Activated naive CD8-positive, alpha-beta T cell treated with anti-CD3 and anti-CD28 coated beads, Interleukin-2, amount 10 ng/mL, durations not matched to agents 7 days and 5 days (primary cell): ENCODE measurements at regions not wholly inside any gene's neighbourhood (a gene's known extent, or its start where the extent isn't known, plus 50 kb on each side); places are given as distances from the start of the nearest gene placed in this dataset.
"Not testable (repeated sequence)": the region's sequence is repeated elsewhere in the genome, so short reads cannot be mapped to it uniquely, and the experiment has no call there.

ENCODE experiments used
- ATAC-seq: fragments of 150-1000 bp; cut with Tn5 transposase; one replicate; pipeline ENCODE4 v1.10.0; 2021; ENCODE audit warnings: low read depth, moderate library complexity
- POLR2A ChIA-PET: fragments of 350-600 bp; sonication (Branson Sonifier 250); formaldehyde crosslinking; loops from one replicate; lab custom pipeline; 2021; ENCODE audit warnings: antibody characterized with exemption; lab: Charles Lee
- DNase-seq: peaks from one replicate; pipeline ENCODE4 v3.0.0; 2021
- H3K27ac Mint-ChIP-seq: one replicate; pipeline ENCODE4 v1.8.0; 2022; ENCODE audit warnings: mild to moderate bottlenecking, mixed read lengths
- H3K27me3 Mint-ChIP-seq: one replicate; pipeline ENCODE4 v1.8.0; 2022; ENCODE audit warnings: mild to moderate bottlenecking, moderate library complexity, mixed read lengths
- H3K36me3 Mint-ChIP-seq: one replicate; pipeline ENCODE4 v1.8.0; 2021; ENCODE audit warnings: mild to moderate bottlenecking, mixed read lengths
- H3K4me1 Mint-ChIP-seq: one replicate; pipeline ENCODE4 v1.8.0; 2021; ENCODE audit warnings: mixed read lengths
- H3K4me3 Mint-ChIP-seq: one replicate; pipeline ENCODE4 v1.8.0; 2022; ENCODE audit warnings: mild to moderate bottlenecking, moderate library complexity, mixed read lengths
- H3K9me3 Mint-ChIP-seq: one replicate; pipeline ENCODE4 v1.8.0; 2021; ENCODE audit warnings: mixed read lengths

- peaks cover 3% of the 10 kb centered on the region for H3K9me3 Mint-ChIP-seq
- no peaks in the 10 kb centered on the region for H3K27me3 Mint-ChIP-seq
- POLR2A ChIA-PET: no interaction called here
- no peak overlapping the region for H3K27ac Mint-ChIP-seq
- DNase-seq (no peak), ATAC-seq (no peak)
- no peaks in the 10 kb centered on the region for H3K36me3 Mint-ChIP-seq
- H3K4me3 Mint-ChIP-seq: no peak overlapping the region
- no peaks in the 10 kb centered on the region for H3K4me1 Mint-ChIP-seq
Observed at GRCh38 chr1:238916828-238917227, 469.5 kb upstream of the CHRM3 start.

- Mint-ChIP-seq H3K9me3 (peaks cover 6% of the 10 kb centered on the region), H3K27me3 (no peaks in the 10 kb centered on the region), H3K4me3 (no peak overlapping the region), H3K36me3 (no peaks in the 10 kb centered on the region), H3K4me1 (no peaks in the 10 kb centered on the region), H3K27ac (no peak overlapping the region)
- DNase-seq: no peak
- POLR2A ChIA-PET: no interaction called here
- ATAC-seq: no peak
Observed at GRCh38 chr1:238914346-238914745, 472.0 kb upstream of the CHRM3 start.

- ATAC-seq: no peak
- Mint-ChIP-seq H3K4me3 (no peak overlapping the region), H3K27me3 (no peaks in the 10 kb centered on the region), H3K27ac (no peak overlapping the region), H3K9me3 (peaks cover 6% of the 10 kb centered on the region), H3K4me1 (no peaks in the 10 kb centered on the region), H3K36me3 (no peaks in the 10 kb centered on the region)
- no peak for DNase-seq
- POLR2A ChIA-PET: no interaction called here
Observed at GRCh38 chr1:238913210-238913609, 473.2 kb upstream of the CHRM3 start.

DNA sequence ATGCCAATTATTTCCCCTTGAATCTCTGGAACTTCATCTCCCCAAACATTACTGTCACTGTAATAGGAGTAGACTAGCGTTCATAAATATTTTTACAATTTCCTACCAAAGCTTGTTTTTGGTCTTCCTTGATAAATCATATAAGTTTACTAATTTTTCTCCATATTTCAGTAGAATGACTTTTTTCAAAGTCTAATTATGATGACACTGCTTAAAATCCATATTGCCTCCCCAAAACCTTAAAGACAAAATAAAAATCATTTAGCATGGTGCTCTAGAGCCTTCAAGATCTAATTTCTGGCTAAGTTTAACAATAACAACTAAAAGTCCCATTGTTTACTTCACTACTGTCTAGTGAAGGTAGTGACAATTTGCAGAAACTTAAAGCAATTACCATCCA, 474.2 kb upstream of the CHRM3 start:
- Mint-ChIP-seq H3K9me3 (peaks cover 6% of the 10 kb centered on the region), H3K4me1 (no peaks in the 10 kb centered on the region), H3K4me3 (no peak overlapping the region), H3K36me3 (no peaks in the 10 kb centered on the region), H3K27ac (no peak overlapping the region), H3K27me3 (no peaks in the 10 kb centered on the region)
- POLR2A ChIA-PET: no interaction called here
- no peak for DNase-seq
- no peak for ATAC-seq

DNA sequence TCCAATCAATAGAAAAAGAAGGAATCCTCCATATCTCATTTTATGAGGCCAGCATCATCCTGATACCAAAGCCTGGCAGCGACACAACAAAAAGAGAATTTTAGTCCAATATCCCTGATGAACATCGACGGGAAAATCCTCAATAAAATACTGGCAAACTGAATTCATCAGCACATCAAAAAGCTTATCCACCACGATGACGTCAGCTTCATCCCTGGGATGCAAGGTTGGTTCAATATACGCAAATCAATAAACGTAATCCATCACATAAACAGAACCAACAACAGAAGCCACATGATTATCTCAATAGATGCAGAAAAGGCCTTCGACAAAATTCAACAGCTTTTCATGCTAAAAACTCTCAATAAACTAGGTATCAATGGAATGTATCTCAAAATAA, 483.6 kb upstream of the CHRM3 start:
- H3K36me3 Mint-ChIP-seq, H3K4me1 Mint-ChIP-seq, H3K27me3 Mint-ChIP-seq, ATAC-seq, DNase-seq, POLR2A ChIA-PET, H3K4me3 Mint-ChIP-seq, H3K27ac Mint-ChIP-seq: not testable (repeated sequence)
- H3K9me3 Mint-ChIP-seq: peaks cover 15% of the 10 kb centered on the region

DNA sequence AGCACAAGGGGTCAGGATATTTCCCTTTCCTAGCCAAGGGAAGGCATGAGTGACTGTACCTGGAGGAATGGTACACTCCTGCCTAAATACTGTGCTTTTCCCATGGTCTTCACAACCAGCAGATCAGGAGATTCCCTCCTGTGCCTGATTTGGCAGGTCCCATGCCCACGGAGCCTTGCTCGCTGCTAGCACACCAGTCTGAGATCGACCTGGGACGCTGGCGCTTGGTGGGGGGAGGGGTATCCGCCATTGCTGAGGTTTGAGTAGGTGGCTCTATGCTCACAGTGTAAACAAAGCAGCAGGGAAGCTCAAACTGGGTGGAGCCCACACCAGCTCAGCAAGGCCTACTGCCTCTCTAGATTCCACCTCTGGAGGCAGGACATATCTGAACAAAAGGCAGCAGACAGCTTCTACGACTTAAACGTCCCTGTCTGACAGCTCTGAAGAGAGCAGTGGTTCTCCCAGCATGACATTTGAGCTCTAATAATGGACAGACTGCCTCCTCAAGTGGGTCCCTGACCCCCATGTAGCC, 486.0 kb upstream of the CHRM3 start:
- no peak overlapping the region for H3K27ac Mint-ChIP-seq
- ATAC-seq (no peak), DNase-seq (no peak)
- H3K4me3 Mint-ChIP-seq: no peak overlapping the region
- H3K36me3 Mint-ChIP-seq: no peaks in the 10 kb centered on the region
- POLR2A ChIA-PET: no interaction called here
- peaks cover 3% of the 10 kb centered on the region for H3K4me1 Mint-ChIP-seq
- peaks cover 13% of the 10 kb centered on the region for H3K9me3 Mint-ChIP-seq
- H3K27me3 Mint-ChIP-seq: no peaks in the 10 kb centered on the region

DNA sequence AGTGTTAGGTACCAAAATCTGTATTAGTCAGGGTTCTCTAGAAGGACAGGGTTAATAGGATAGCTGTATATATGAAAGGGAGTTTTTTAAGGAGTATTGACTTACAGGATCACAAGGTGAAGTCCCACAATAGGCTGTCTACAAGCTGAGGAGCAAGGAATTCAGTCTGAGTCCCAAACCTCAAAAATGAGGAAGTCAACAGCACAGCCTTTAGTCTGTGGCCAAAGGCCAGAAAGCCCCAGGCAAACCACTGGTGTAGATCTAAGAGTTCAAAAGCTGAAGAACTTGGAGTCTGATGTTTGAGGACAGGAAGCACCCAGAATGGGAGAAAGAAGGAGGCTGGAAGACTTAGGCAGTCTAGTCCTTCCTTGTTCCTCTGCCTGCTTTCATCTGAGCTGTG, 487.5 kb upstream of the CHRM3 start:
- Mint-ChIP-seq H3K4me3 (no peak overlapping the region), H3K9me3 (peaks cover 13% of the 10 kb centered on the region), H3K27ac (no peak overlapping the region), H3K27me3 (no peaks in the 10 kb centered on the region), H3K4me1 (peaks cover 3% of the 10 kb centered on the region), H3K36me3 (no peaks in the 10 kb centered on the region)
- no peak for DNase-seq
- no peak for ATAC-seq
- POLR2A ChIA-PET: no interaction called here

DNA sequence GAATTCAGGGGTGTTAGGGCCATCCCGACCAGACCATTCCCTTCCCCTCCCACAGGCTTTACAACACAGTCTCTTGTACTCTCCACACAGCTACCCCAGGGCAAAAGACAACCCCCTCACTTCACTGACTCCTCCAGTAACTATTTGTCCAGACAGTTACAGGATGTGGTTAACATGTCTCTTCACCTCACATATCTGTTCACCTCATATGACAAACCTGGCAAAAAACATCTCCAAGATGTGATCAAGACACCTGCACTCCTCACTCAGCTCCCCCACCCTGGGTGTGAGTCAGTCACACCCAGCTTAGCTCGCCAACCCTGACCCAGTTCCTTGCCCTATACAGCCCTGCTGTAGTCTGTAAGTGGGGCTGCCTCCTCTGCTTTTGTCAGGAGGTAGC, 490.5 kb upstream of the CHRM3 start:
- POLR2A ChIA-PET: no interaction called here
- Mint-ChIP-seq H3K4me3 (no peak overlapping the region), H3K9me3 (peaks cover 6% of the 10 kb centered on the region), H3K4me1 (peaks cover 3% of the 10 kb centered on the region), H3K27ac (no peak overlapping the region), H3K27me3 (no peaks in the 10 kb centered on the region), H3K36me3 (no peaks in the 10 kb centered on the region)
- no peak for ATAC-seq
- DNase-seq: no peak

DNA sequence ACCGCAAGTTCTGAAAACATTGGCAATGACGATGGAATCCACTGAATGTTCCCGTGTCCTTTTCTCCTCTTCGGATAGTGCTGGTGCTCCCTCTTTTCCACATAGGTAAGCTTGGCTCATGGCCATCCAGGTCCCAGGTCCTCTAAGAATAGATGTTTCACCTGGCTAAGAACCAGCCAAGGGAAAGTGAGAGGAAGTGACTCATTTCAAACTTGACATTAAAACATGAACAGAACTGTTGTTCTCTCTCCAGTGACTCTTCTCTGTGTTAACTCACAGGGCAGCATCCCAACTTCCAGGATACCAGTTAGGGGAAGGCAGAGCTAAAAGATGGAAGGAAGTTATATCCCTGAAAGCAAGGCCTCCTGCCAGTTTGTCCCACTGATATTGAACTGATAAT, 493.8 kb upstream of the CHRM3 start:
- no peaks in the 10 kb centered on the region for H3K9me3 Mint-ChIP-seq
- H3K27me3 Mint-ChIP-seq: no peaks in the 10 kb centered on the region
- H3K4me3 Mint-ChIP-seq: no peak overlapping the region
- DNase-seq (no peak), ATAC-seq (no peak)
- POLR2A ChIA-PET: no interaction called here
- H3K36me3 Mint-ChIP-seq: no peaks in the 10 kb centered on the region
- H3K4me1 Mint-ChIP-seq: peaks cover 3% of the 10 kb centered on the region
- H3K27ac Mint-ChIP-seq: no peak overlapping the region

- no peak overlapping the region for H3K27ac Mint-ChIP-seq
Observed at GRCh38 chr1:238861342-238862066, 524.9 kb upstream of the CHRM3 start.

GRCh38 chr1:238833919-238834318, 552.4 kb upstream of the CHRM3 start:
- POLR2A ChIA-PET: no interaction called here
- Mint-ChIP-seq H3K27me3 (no peaks in the 10 kb centered on the region), H3K27ac (no peak overlapping the region), H3K36me3 (no peaks in the 10 kb centered on the region), H3K4me1 (no peaks in the 10 kb centered on the region), H3K9me3 (peaks cover 15% of the 10 kb centered on the region), H3K4me3 (no peak overlapping the region)
- no peak for DNase-seq
- ATAC-seq: no peak

More at GRCh38 chr1:238861342-238862066, 524.9 kb upstream of the CHRM3 start:
- H3K27me3 Mint-ChIP-seq: no peaks in the 10 kb centered on the region
- no peaks in the 10 kb centered on the region for H3K9me3 Mint-ChIP-seq
- ATAC-seq: no peak
- no peak overlapping the region for H3K4me3 Mint-ChIP-seq
- no peaks in the 10 kb centered on the region for H3K36me3 Mint-ChIP-seq
- POLR2A ChIA-PET: no interaction called here
- DNase-seq: no peak
- H3K4me1 Mint-ChIP-seq: no peaks in the 10 kb centered on the region

GRCh38 chr1:238832106-238832505, 554.3 kb upstream of the CHRM3 start:
- POLR2A ChIA-PET: no interaction called here
- ATAC-seq (no peak), DNase-seq (no peak)
- no peak overlapping the region for H3K4me3 Mint-ChIP-seq
- no peak overlapping the region for H3K27ac Mint-ChIP-seq
- no peaks in the 10 kb centered on the region for H3K4me1 Mint-ChIP-seq
- H3K27me3 Mint-ChIP-seq: no peaks in the 10 kb centered on the region
- no peaks in the 10 kb centered on the region for H3K36me3 Mint-ChIP-seq
- peaks cover 17% of the 10 kb centered on the region for H3K9me3 Mint-ChIP-seq

- Mint-ChIP-seq H3K4me3 (no peak overlapping the region), H3K9me3 (peaks cover 17% of the 10 kb centered on the region), H3K36me3 (no peaks in the 10 kb centered on the region), H3K4me1 (no peaks in the 10 kb centered on the region), H3K27ac (no peak overlapping the region), H3K27me3 (no peaks in the 10 kb centered on the region)
- POLR2A ChIA-PET: no interaction called here
- no peak for DNase-seq
- no peak for ATAC-seq
Observed at GRCh38 chr1:238830036-238830611, 556.2 kb upstream of the CHRM3 start.

DNA sequence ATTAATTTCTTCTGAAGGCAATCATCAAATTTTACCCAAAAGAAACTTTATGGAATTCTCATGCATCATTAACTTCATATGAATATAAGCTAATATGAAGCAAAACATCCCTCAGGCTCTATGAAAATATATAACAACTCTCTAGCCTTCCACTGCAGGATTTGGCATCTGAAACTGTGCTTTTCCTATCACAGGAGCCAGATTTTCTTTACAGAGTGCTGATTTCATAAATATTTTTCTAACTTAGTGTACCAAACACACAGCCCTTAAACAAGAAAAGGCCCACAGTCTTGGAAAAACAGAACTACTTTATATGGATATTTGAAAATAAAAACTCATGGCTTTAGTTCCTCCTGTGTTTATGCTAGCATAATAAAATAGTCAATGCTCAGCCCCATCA, 559.5 kb upstream of the CHRM3 start:
- Mint-ChIP-seq H3K27ac (no peak overlapping the region), H3K4me1 (no peaks in the 10 kb centered on the region), H3K36me3 (no peaks in the 10 kb centered on the region), H3K9me3 (peaks cover 21% of the 10 kb centered on the region), H3K4me3 (no peak overlapping the region), H3K27me3 (no peaks in the 10 kb centered on the region)
- DNase-seq: no peak
- POLR2A ChIA-PET: no interaction called here
- no peak for ATAC-seq
